GM12878 (cell line): ENCODE measurements at regions not wholly inside any gene's neighbourhood (a gene's known extent, or its start where the extent isn't known, plus 50 kb on each side); places are given as distances from the start of the nearest gene placed in this dataset.

ENCODE experiments used
- NR2C1 ChIP-seq: fragments of 450-650 bp; IDR thresholded peaks from 2 replicates; pipeline ENCODE4 v1.6.1; 2017; ENCODE audit warnings: antibody characterized with exemption, mild to moderate bottlenecking, moderate library complexity
- TF ChIP-seq, protein P1 (sequence below): IDR thresholded peaks from 2 replicates; pipeline ENCODE4 v1.6.1; 2012; ENCODE audit warnings: low read length, inconsistent platforms
- TF ChIP-seq, protein P2 (sequence below), 3 experiments: IDR thresholded peaks in 2 of 3; conservative IDR thresholded peaks in 1 of 3; 2 replicates each; pipeline ENCODE4 v1.5.1; 2011; ENCODE audit warnings: low read depth in 3 of 3, low read length in 3 of 3, mild to moderate bottlenecking in 3 of 3, control low read depth in 2 of 3, moderate library complexity in 2 of 3, inconsistent platforms in 1 of 3, mixed read lengths in 1 of 3; ENCODE audit not compliant: control insufficient read depth in 2 of 3, insufficient read depth in 1 of 3; ENCODE audit errors: extremely low read depth in 1 of 3

DNA sequence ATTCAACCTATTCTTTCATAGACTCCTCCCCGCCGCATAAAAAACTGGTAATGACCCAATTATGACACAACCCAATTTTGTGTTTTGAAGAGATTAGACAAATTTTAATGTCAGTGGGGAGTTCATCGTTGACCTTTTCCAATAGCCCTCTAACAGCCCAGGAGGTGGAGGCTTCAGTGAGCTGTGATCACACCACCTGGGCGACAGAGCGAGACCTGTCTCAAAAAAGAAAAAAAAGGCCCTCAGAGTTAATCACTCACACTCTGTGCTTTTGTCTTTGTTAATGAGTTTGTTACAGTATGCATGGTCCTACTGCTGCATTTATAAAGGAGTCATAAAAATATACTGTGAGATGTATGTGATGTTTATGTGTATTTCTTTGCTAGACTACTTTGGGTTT lies 510.6 kb downstream of the CPS1 start:
- TF ChIP-seq, protein P1, sequence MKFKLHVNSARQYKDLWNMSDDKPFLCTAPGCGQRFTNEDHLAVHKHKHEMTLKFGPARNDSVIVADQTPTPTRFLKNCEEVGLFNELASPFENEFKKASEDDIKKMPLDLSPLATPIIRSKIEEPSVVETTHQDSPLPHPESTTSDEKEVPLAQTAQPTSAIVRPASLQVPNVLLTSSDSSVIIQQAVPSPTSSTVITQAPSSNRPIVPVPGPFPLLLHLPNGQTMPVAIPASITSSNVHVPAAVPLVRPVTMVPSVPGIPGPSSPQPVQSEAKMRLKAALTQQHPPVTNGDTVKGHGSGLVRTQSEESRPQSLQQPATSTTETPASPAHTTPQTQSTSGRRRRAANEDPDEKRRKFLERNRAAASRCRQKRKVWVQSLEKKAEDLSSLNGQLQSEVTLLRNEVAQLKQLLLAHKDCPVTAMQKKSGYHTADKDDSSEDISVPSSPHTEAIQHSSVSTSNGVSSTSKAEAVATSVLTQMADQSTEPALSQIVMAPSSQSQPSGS, result no peak
- TF ChIP-seq NR2C1, result no peak
- TF ChIP-seq, protein P2, sequence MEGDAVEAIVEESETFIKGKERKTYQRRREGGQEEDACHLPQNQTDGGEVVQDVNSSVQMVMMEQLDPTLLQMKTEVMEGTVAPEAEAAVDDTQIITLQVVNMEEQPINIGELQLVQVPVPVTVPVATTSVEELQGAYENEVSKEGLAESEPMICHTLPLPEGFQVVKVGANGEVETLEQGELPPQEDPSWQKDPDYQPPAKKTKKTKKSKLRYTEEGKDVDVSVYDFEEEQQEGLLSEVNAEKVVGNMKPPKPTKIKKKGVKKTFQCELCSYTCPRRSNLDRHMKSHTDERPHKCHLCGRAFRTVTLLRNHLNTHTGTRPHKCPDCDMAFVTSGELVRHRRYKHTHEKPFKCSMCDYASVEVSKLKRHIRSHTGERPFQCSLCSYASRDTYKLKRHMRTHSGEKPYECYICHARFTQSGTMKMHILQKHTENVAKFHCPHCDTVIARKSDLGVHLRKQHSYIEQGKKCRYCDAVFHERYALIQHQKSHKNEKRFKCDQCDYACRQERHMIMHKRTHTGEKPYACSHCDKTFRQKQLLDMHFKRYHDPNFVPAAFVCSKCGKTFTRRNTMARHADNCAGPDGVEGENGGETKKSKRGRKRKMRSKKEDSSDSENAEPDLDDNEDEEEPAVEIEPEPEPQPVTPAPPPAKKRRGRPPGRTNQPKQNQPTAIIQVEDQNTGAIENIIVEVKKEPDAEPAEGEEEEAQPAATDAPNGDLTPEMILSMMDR (IDR thresholded peaks at IDR 0.05 in 2 of 3, conservative IDR thresholded peaks at IDR 0.05 in 1 of 3; ENCODE audit: control insufficient read depth in 2 of 3, extremely low read depth in 1 of 3, insufficient read depth in 1 of 3, low read depth in 3 of 3, low read length in 3 of 3), result no peak
